Head of caudate nucleus (tissue), 42 donors: ENCODE measurements at regions not wholly inside any gene's neighbourhood (a gene's known extent, or its start where the extent isn't known, plus 50 kb on each side); places are given as distances from the start of the nearest gene placed in this dataset.

Experiments
- DNase-seq, 42 donors: peaks; one replicate each; pipeline versions ENCODE4 v3.0.0 to v3.0.0-alpha.2; 2020 to 2021; ENCODE audit warnings: mixed read lengths in 7 of 42
- intact Hi-C: fragments of 100-400 bp; cut with DNase I; formaldehyde crosslinking; loops from one replicate; pipeline ENCODE4 v1.15.0; 2022

DNA sequence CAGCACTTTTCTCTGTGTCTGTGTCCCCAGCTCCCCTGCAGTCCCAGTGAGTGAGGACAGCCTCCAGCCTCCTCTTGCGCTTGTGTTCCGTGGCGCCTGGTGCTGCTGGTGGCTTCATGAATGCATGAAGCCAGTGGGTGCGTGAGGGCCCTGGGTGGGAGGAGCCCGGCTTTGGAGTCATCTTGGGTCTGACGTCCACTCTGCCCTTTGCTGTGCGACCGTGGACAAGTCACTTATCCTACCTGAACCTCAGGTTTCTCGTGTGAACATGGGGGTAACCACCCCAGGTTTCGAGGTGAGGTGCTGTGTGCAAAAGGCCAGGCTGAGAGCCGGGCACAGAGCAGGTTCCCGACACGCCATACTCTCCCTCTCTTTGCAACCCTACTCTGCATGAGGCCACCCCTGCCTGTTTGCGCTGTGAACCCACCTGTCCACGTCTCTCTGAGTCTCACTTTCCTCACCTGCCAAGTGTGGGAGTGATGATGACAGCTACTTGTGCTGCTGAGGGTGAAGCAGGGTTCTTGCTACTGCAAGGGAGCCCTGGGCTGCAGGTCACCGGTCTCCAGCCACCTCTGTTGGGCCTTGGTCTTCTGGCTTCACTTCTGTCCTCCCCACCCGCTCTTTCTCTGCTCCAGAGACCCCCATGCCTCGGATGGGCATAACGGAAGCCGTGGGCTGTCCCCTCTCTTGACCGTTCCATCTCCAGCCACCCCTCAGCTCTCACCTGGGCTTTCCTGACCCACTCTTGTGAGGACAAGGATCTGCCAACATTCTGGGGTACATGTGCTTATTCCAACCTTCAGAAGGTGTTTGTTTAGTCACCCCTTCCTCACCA, 537.6 kb downstream of the TBC1D22A start:
- intact Hi-C loops: no loop called here
- peak in 4 of 42 donors; percentile 1 to 19 (median 10) for DNase-seq

DNA sequence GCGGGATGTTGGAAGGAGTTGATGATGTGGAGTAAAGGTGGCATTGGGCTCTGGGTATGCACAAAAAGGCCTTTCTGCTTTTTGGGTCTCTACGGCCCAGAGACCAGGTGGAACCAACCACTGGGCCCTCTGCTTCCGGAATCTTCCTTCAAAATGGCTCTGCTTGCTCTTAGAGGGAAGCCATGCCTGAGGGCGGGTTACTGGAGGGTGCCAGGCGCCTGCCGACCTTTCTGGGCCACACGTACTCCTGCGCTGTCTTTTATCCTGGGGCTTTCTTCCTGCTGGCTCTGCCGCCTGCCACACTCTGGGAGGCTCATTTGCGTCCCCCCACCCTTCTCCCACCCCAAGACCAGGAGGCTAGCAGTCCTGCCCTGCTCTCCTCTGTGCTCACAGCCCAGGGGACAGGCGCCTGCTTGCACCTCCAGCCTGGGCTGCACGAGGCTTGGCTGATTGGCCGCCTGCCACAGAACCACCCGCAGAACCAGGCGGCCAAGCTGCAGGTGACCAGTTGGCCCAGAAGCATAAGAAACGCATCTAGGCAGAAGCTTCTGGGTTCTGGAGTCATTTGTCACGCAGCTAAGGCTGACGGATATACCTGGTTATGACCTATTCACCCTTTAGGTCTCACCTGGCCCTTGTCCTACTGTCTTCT, 536.9 kb downstream of the TBC1D22A start:
- intact Hi-C loops: no loop called here
- DNase-seq: peak in 1 of 42 donors; percentile 11

DNA sequence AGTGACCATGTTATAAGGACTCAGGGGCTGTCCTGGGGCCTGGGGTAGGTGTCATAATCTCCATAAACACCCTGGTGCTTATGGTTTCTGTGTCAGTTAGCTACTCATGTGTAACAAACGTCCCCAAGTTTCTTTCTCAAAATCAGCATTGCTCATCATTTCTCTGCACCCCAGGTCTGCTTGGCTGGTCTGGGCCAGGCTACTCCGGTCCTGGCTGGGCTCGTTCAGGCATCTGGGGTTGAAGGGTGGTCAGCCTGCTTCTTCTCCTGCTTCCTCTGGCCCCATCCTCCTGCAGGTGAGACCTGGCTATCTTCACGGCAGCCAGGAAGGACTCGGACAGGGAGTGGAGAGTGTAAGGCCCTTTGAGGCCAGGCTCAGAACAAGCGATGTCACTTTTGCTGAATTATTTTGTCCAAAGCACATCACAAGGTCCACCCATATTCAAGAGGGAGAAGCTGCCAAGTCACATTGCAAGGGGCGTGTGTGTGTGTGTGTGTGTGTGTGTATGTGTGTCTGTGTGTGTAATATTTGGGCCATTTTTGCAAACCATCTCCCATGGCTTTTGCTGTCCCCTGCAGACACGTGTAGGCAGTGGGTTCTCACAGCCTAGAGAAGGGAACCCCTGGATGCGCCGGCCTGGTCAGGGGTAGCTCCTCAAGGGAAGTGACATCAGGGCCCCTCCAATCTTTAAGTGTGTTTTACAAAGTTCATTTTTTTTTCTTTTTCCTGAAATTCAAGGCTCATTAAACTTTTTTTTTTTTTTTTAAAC, 535.8 kb downstream of the TBC1D22A start:
- peak in 5 of 42 donors; percentile 2 to 26 (median 11) for DNase-seq
- intact Hi-C loops: no loop called here

DNA sequence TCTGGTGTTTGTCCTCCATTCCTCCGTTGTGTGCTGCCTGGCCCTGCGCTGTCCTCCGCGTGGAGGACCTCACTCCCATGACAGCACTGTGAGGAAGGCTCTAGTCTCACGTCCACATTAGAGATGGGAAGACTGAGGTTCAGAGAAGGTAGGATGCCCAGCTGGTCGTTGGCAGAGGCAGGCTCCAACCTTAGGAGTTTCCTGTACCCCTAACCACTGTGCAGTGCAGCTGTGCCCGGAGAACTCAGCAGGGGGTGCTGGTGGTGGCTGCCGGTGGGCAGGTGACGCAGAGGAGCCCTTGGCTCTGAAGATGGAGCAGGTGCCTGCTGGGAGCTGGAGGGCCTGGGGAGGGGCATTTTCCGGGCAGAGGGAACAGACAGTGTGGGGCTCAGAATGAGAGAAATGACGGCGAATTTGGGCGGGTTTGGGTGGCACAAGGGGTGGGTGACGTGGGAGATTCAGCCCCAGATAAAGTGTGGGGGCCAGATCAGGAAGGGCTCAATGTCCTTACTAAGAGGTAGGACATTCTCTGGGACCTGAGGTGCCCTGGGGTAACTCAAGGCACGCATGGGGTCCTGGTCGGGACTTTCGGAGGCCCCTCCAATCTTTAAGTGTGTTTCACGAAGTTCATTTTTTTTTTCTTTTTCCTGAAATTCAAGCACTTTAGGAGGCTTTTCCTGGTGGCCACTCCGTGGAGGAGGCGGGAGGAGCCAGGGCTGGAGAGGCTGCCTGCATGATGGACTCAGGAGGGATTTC, 535.0 kb downstream of the TBC1D22A start:
- DNase-seq: peak in 5 of 42 donors; percentile 2 to 21 (median 9)
- intact Hi-C loops: no loop called here

DNA sequence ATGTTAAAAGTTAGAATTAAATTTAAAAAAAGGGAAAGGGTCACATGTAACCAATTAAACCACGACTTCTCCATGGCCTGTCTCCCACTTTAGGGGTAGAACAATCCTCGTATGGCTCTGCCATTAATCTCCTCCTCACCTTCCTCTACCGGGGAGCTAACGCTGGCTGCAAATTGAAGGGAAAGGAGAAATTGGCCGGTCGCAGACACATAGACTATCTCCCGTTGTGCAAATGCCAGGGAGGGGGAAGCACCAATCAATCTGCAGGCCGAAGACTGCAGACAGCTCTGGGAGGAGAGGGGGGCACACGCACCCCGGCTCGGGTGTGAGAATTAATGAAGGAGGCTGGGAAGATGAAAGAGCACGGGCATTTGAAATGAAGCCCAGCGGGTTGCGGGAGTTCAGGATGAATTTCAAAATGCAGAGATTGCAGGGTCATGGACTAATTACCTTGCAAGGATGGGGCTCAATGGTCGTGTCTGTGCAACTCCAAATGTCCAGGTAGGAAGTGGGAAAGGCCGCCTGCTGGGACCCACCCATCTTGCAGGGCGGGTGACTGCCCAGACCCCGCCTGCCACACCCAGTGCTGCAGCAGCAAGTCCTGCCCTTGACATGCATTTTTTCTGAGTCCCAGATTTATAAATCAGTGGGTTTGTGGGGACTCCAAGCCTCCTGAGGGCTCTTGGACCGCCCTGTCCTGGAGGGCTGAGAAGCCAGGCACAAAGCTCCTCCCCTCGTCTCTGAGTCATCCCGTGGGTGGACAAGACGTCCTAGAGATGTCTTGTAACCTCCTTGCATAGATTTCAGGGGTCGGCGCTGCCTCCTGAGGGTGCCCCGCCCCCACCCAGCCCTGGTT, 534.2 kb downstream of the TBC1D22A start:
- intact Hi-C loops: no loop called here
- DNase-seq: peak in 6 of 42 donors; percentile 1 to 26 (median 8)

DNA sequence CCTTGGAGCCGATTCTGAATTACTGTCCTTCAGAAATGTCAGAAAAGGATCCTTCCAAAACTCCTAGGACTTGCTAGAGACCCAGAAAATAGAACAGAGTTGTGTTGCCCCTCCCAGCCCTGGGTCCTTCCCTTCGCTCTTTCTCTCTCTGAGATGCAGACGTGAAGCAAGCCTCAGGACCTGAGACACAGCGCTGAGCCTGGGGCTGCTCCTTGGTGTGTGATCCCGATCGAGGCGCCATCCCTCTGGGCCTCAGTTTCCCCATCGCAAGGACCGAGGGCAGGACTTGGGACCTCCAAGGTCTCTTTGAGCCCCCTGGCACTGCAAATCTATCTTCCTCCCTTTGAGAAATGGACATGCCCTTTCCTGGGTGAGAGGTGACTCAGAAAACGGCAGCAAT, 533.5 kb downstream of the TBC1D22A start:
- intact Hi-C loops: no loop called here
- DNase-seq: peak in 3 of 42 donors; percentile 4 to 20 (median 13)

DNA sequence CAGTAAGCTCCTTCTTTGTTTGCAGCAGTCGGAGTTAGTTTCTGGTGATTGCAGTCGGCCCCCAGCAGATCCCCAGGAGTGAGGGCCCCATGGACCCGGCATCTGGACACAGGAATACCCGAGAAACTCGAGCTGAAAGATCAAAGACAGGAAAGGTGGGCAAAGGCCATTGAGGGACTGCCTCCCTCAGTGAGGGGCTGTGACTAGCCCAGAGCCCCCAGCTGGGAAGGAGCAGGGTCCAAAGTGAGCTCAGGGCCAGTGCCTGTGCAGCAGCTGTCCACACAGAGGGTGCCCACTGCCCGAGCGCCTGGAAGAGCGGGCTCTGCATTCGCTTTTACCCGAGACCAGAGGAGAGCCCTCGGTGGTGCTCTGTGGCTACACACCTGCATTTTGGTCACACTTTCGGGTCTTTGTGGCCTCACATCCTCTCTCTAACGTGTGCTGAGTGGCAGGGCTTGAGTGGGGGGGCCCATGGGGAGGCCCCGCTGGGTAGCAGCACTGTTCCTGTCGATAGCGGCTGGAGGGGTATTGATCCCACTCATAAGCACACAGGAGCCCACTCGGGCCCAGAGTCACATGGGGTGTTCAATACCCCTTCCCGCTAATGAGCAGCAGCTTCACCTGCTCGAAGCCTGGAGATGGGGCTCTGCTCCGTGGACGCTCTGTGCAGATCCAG, 532.9 kb downstream of the TBC1D22A start:
- intact Hi-C loops: no loop called here
- DNase-seq: peak in 4 of 42 donors; percentile 2 to 22 (median 10)

DNA sequence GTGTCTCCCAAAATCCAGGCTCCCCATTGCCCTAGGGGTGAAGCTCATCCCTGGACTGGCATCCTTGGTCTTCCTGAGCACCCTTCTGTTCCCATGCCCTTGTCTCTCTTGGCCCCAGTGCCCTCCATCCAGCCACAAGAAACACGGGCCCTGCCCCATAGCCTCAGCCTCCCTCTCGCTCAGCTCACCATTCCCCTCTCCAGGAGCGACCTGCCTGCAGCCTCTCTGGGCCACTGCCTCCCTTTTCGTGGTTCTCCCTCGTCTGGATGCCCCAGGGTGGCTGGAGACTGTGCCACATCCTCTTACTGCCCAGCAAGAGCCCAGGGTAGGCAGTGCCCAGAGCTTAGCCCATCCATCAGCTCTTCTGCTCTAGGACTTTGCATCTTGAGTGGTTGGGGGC, 532.1 kb downstream of the TBC1D22A start:
- intact Hi-C loops: no loop called here
- DNase-seq: peak in 5 of 42 donors; percentile 2 to 16 (median 4)

DNA sequence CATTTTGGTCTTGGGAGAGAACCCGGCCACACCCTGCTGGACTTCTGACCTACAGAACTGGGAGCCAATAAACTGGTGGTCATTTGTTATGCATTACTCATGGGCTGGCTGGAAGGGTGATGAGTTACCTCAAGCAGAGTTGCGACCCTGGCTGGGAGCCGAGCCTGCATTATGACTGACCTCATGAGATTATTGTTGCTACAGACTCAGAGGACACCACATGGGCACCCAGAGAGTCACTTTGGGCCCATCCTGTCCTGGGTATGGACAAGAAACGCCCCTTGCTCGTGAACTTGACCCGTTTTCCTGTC, 531.7 kb downstream of the TBC1D22A start:
- DNase-seq: peak in 3 of 42 donors; percentile 1 to 3 (median 3)
- intact Hi-C loops: no loop called here

DNA sequence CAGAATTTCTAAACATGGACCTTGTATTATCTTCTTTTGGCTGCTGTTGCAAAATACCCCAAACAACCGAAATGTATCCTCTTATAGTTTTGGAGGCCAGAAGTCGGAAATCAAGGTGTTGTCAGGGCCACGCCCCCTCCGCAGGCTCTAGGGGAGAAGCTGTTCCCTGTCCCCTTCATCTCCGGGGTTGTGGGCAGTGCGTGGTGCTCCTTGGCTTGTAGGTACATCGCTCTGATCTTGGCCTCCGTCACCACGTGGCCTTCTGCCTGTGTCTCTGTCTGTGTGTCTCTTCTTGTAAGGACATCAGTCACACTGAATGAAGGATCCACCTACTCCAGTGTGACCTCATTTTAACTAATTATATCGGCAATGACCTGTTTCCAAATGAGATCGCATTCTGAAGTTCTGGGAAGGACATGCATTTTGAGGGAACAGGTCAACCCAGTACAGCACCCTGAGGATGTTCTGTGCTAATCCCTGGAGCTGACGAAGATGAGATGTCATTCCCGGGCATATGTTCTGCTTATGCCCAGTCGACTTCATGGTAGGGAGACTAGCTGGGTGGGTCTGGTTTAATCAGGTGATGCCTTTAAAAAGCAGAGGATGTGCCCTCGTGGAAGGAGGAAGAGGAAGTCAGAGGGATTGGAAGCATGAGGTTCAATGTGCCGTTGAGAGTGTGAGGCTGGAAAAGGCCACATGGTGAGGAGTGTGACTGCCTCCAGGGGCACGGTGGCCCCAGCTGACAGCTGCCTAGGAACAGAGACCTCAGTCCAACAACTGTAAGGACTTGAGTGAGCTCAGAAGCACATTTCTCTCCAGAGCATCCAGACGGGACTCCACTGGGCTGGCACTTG, 531.1 kb downstream of the TBC1D22A start:
- intact Hi-C loops: no loop called here
- DNase-seq: peak in 5 of 42 donors; percentile 0 to 17 (median 10)

DNA sequence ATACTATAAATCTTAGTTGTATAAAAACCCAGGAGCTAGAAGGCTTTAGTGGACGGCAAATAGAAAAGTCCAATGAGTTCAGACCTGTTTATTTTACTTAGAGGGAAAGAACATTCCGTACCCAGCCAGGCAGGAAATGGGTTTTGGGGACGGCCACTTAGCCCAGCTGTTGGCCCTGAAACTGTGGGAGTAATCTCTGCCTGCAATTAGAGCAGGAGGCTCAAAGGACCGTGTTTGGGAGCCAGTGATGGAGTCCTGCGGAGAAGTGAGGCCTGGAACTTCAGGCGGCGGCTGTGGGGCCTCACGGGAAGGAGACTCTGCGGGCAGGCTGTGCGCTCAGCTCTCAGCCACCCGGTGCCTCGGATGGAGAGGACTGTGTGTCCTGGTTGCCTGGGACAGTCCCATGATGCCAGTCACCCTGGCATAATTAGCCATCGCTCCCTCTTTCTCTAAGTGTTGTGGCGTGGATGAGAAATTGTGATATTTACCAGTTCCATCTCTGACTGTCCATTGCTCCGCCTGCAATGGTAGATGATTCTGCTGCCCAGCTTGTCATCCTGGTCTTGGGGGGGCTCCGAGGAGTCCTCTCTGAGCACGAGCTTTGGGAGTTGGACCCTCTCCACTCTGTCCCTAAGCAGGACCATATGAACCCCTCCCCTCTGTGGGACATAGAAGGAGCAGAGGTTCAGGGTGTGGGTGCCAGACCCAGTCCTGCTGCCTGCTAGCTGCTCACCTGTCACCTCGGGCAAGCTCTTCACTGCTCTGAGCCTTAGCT, 530.3 kb downstream of the TBC1D22A start:
- intact Hi-C loops: no loop called here
- DNase-seq: peak in 5 of 42 donors; percentile 3 to 31 (median 14)

DNA sequence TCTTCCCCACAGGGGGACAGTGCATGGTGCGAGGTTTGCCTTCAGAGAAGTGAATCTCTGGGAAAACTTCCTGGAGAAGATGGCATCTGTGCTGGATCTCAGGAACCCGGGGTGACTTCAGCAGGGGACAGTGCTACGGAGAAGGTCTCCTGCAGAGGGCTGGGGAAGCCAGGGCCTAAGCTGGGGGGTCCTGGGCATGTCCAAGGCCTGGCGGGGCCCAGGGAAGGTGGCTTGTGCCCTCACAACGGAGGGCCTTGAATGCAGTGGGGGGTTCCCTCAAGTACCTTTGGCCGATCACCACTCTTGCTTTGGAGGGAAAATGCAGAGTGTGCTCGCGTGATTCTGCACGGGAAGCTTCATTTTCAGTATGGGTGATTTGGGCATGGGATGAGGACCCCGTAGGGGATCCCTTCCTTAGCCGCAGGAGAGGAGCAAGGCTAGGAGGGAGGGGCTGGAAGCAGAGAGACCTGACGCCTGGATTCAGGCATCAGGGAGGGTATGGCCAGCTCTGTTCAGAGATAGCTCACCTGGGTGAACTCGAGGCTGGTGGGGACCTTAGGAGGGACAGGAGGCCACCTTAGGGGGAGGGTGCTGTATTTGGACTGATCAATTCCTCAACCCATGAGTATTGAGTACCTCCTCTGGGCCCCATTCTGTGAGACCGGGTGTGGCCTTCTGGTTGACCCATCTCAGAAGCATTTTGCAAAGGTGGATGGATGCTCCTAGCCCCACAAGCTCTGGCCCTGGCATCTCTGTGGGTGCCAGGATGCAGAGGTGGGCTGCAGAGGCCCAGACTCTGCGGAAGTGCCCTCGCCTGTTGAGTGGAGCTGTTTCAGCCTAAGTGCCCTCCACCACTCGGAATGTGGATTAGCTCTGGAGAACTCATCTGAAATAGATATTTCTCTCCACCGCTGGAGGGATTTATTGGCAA, 529.4 kb downstream of the TBC1D22A start:
- DNase-seq: peak in 5 of 42 donors; percentile 2 to 21 (median 15)

DNA sequence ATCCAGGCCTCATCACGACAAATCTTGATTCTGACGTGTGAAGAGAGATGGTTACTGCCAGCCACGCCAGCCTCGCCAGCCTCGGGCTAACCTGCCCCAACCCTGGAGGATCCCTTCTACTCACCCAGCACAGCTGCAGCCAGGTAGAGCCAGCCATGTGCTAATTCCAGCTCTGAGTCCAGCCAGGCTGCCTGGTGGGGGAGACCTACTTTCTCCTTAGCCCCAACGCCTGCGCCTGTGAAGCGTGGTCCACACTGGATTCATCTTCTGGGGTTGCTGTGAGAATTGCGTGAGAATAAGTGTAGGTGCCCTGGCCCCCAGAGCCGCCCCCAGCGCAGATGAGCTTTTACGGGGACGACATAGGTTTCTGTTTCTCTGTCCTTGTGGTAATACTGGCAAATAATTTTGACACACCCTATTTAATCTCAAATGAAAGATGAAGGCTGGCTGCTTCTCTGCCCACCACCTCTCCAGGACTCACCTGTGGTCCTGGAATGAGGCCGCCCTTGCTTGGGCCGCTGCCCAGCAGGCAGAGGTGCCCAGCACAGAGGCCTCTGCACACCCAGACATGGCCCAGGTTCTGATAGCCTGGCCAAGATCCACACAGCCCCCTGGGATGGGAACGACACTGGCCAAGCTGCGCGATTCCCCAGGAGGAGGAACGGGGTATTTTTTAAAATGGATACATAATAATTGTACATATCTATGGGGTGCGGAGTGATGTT, 528.4 kb downstream of the TBC1D22A start:
- intact Hi-C loops: no loop called here
- DNase-seq: peak in 4 of 42 donors; percentile 3 to 39 (median 23)

More for the DNA sequence above, 529.4 kb downstream of the TBC1D22A start:
- intact Hi-C loops: no loop called here
